OCI-LY7 (cell line): ENCODE measurements at regions not wholly inside any gene's neighbourhood (a gene's known extent, or its start where the extent isn't known, plus 50 kb on each side); places are given as distances from the start of the nearest gene placed in this dataset.

Source experiments
- BruUV-seq: library from RNA; stranded (reverse); fragments of 400-500 nt; replicated peaks from 2 replicates; lab custom pipeline; 2021; lab: Mats Ljungman, UMichigan
- CTCF ChIA-PET: fragments of 300-600 bp; sonication (Branson Sonifier 250); formaldehyde crosslinking; loops from one replicate; lab custom pipeline; 2022; ENCODE audit warnings: antibody characterized with exemption; ENCODE audit not compliant: unreplicated experiment; lab: Charles Lee
- POLR2A ChIA-PET: fragments of 300-600 bp; sonication (Branson Sonifier 250); formaldehyde crosslinking; loops from one replicate; lab custom pipeline; 2022; ENCODE audit warnings: antibody characterized with exemption; lab: Charles Lee
- DNase-seq: peaks from one replicate; pipeline ENCODE4 v3.0.0-alpha.2; 2015; ENCODE audit warnings: low spot score
- H2AFZ ChIP-seq: fragments of 200-600 bp; sonication (generic), shearing (Covaris generic); 2 replicates; pipeline ENCODE4 v1.6.1; 2014; ENCODE audit warnings: mild to moderate bottlenecking, antibody characterized with exemption, low read length, moderate library complexity
- H3K27ac ChIP-seq: fragments of 200-600 bp; sonication (generic); 2 replicates; pipeline ENCODE4 v1.5.1; 2014; ENCODE audit warnings: mixed run types, low read depth, mild to moderate bottlenecking, moderate library complexity, low read length, inconsistent platforms; ENCODE audit not compliant: poor library complexity, severe bottlenecking
- H3K36me3 ChIP-seq: fragments of 200-600 bp; sonication (generic); 2 replicates; pipeline ENCODE4 v1.6.1; 2014; ENCODE audit warnings: mild to moderate bottlenecking, antibody characterized with exemption, low read length, moderate library complexity, mixed read lengths; ENCODE audit not compliant: insufficient read depth
- H3K4me1 ChIP-seq: fragments of 200-600 bp; sonication (generic); 2 replicates; pipeline ENCODE4 v1.5.1; 2014; ENCODE audit warnings: mild to moderate bottlenecking, low read length; ENCODE audit not compliant: insufficient read depth, poor library complexity, severe bottlenecking
- H3K4me2 ChIP-seq: fragments of 200-600 bp; sonication (generic); 2 replicates; pipeline ENCODE4 v1.6.1; 2014; ENCODE audit warnings: mild to moderate bottlenecking, low read length
- H3K4me3 ChIP-seq: fragments of 200-600 bp; sonication (generic); 2 replicates; pipeline ENCODE4 v1.5.1; 2014; ENCODE audit warnings: mild to moderate bottlenecking, low read depth, low read length; ENCODE audit not compliant: poor library complexity, severe bottlenecking
- H3K79me2 ChIP-seq: fragments of 200-600 bp; sonication (generic); 2 replicates; pipeline ENCODE4 v1.6.1; 2016; ENCODE audit warnings: low read depth, mild to moderate bottlenecking, low read length, moderate library complexity, mixed read lengths; ENCODE audit not compliant: insufficient read depth
- H3K9me2 ChIP-seq: fragments of 200-600 bp; sonication (generic); 2 replicates; pipeline ENCODE4 v1.6.1; 2016; ENCODE audit warnings: mild to moderate bottlenecking, low read length, mixed read lengths; ENCODE audit not compliant: insufficient read depth
- H3K9me3 ChIP-seq: fragments of 200-600 bp; sonication (generic); 2 replicates; pipeline ENCODE4 v1.6.1; 2014; ENCODE audit warnings: mild to moderate bottlenecking, mixed run types, low read length, mixed read lengths
- H4K20me1 ChIP-seq: fragments of 200-600 bp; sonication (generic); 2 replicates; pipeline ENCODE4 v1.6.1; 2014; ENCODE audit warnings: mild to moderate bottlenecking, antibody characterized with exemption, low read length, moderate library complexity, mixed read lengths; ENCODE audit not compliant: insufficient read depth
- CTCF ChIP-seq: fragments of 200-600 bp; sonication (generic); conservative IDR thresholded peaks from 2 replicates; pipeline ENCODE4 v1.5.1; 2014; ENCODE audit warnings: mild to moderate bottlenecking, antibody characterized with exemption, low read length, moderate library complexity, mixed read lengths
- EZH2phosphoT487 ChIP-seq: fragments of 200-600 bp; sonication (generic); IDR thresholded peaks from 2 replicates; pipeline ENCODE4 v1.6.1; 2018; ENCODE audit warnings: low read depth, borderline replicate concordance, mild to moderate bottlenecking, mixed run types, antibody characterized with exemption, low read length, moderate library complexity, mixed read lengths
- intact Hi-C: fragments of 100-400 bp; cut with micrococcal nuclease; formaldehyde crosslinking; loops from one replicate; pipeline ENCODE4 v1.10.0; 2022; ENCODE audit not compliant: unreplicated experiment

- no peak overlapping the region for H3K4me2 ChIP-seq
- no peak overlapping the region for H2AFZ ChIP-seq
- TF ChIP-seq EZH2phosphoT487 (no peak), CTCF (no peak)
- no peak overlapping the region for H3K27ac ChIP-seq
- no peaks in the 10 kb centered on the region for H3K9me2 ChIP-seq
- no peak for DNase-seq
- no peaks in the 10 kb centered on the region for H3K79me2 ChIP-seq
- POLR2A ChIA-PET = no interaction called here
- H3K4me3 ChIP-seq = no peak overlapping the region
- intact Hi-C loops = no loop called here
- H3K4me1 ChIP-seq = no peaks in the 10 kb centered on the region
- CTCF ChIA-PET = no interaction called here
- no TSS peak for BruUV-seq
- H4K20me1 ChIP-seq = no peaks in the 10 kb centered on the region
- no peaks in the 10 kb centered on the region for H3K9me3 ChIP-seq
- no peaks in the 10 kb centered on the region for H3K36me3 ChIP-seq
Observed at GRCh38 chr2:152974146-152974545, 255.7 kb downstream of the ARL6IP6 start.

GRCh38 chr2:152971685-152972084 lies 253.3 kb downstream of the ARL6IP6 start:
- Histone ChIP-seq H3K9me2 (no peaks in the 10 kb centered on the region), H3K4me2 (no peak overlapping the region), H2AFZ (no peak overlapping the region), H3K36me3 (no peaks in the 10 kb centered on the region), H4K20me1 (no peaks in the 10 kb centered on the region), H3K79me2 (no peaks in the 10 kb centered on the region), H3K27ac (no peak overlapping the region), H3K4me3 (no peak overlapping the region), H3K4me1 (no peaks in the 10 kb centered on the region), H3K9me3 (no peaks in the 10 kb centered on the region)
- CTCF ChIA-PET = no interaction called here
- intact Hi-C loops = no loop called here
- DNase-seq = no peak
- no TSS peak for BruUV-seq
- TF ChIP-seq EZH2phosphoT487 = no peak
- no peak for TF ChIP-seq CTCF
- POLR2A ChIA-PET = no interaction called here

GRCh38 chr2:152962446-152962845 lies 244.0 kb downstream of the ARL6IP6 start:
- Histone ChIP-seq H4K20me1 (no peaks in the 10 kb centered on the region), H3K4me3 (no peak overlapping the region), H3K4me2 (no peak overlapping the region), H2AFZ (no peak overlapping the region), H3K9me2 (no peaks in the 10 kb centered on the region), H3K27ac (no peak overlapping the region), H3K36me3 (no peaks in the 10 kb centered on the region), H3K9me3 (no peaks in the 10 kb centered on the region), H3K79me2 (no peaks in the 10 kb centered on the region), H3K4me1 (no peaks in the 10 kb centered on the region)
- POLR2A ChIA-PET = no interaction called here
- intact Hi-C loops = no loop called here
- DNase-seq = no peak
- TF ChIP-seq EZH2phosphoT487 (no peak), CTCF (no peak)
- CTCF ChIA-PET = no interaction called here
- BruUV-seq = no TSS peak
